HG02943 (cell line): ENCODE measurements at regions not wholly inside any gene's neighbourhood (a gene's known extent, or its start where the extent isn't known, plus 50 kb on each side); places are given as distances from the start of the nearest gene placed in this dataset.

Experiments used
- ATAC-seq: cut with Tn5 transposase; IDR thresholded peaks from one replicate; pipeline ENCODE4 v1.9.1; 2021; ENCODE audit warnings: mild to moderate bottlenecking, low read depth, moderate library complexity; ENCODE audit not compliant: unreplicated experiment

DNA sequence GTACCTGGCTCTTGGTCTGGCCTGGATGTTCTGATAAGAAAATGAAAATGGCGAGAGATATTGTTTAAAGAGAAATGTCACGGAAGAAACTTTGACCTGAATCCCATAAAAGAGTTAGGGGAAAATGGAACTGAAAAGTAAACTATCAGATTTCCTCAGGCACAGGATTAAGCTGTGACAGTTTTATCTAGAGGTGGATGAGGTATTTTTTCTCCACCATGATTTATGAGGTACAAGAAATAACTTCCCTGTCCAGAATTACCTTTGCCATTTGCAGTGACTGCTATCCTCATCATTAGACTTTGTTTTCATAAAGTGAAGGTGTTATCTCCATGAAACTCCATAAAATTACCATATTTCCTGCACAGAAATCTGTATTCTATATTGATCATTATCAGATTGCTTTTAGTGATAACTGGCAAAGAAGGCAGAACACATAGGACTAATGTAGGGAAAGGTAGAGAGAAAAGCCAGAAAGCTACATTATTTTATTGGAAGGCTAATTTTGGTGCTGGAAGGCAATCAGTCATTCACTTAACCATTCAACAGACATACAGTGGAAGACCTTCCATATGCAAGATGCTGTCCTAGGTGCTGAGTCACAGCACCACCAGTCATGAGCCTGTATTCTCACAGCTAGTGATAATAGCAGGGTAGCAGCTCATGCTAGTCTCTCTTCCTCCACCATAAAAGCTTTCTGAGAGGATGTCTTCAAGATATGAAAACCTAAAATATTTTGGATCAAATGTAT, 427.3 kb upstream of the CITED2 start:
- ATAC-seq, result no peak

DNA sequence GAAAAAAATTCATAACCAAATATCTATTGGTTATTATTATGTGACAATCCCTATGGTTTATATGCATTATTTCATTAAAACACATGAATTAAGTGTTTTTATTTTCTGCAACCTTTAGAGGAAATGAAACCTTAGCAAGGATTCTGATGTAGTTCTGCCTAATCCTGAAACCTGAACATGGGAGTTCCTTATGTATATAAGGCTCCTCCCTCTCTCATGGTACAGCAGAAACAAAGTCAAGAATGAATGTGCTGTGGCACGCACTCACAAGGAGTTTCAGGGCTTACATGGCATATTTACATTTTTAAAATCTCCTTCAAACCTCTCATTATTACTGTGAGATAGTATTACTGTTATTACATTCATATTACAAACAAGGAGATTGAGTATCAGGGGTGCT, 426.4 kb upstream of the CITED2 start:
- peak; percentile 64 for ATAC-seq

DNA sequence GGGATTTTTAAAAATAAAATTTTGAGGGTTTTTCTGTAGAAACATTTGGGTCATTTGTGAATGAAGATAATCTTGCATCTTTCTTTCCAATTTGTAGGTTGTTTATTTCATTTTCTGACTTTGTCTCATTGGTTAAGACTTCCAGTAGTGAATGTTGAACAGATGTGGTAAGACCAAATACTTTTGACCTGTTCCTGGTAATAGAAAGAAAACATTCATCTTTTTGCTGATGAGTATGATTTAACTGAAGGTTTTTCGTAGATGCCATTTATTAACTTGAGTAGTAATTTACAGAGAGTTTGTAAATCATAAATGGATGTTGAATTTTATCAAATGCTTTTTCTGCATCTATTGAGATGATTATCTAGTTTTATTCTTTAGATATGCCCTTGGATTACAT, 416.1 kb upstream of the CITED2 start:
- ATAC-seq, result no peak

DNA sequence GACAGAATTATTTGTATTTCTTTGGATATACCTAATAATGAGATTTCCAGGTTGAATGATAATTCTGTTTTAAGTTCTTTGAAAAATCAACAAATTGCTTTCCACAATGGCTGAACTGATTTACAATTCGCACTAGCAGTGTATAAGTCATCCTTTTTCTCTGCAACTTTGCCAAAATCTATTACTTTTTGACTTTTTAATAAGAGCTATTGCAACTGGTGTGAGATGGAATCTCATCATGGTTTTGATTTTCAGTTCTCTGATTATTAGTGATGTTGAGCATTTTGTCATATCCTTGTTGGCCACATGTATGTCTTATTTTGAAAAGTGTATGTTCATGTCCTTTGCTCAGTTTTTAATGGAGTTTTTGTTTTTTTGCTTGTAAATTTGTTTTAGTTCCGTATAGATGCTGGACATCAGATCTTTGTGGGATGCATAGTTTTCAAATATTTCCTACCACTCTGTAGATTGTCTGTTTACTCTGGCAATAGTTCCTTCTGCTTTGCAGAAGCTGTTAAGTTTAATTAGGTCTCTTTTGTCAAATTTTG, 409.8 kb upstream of the CITED2 start:
- no peak for ATAC-seq

DNA sequence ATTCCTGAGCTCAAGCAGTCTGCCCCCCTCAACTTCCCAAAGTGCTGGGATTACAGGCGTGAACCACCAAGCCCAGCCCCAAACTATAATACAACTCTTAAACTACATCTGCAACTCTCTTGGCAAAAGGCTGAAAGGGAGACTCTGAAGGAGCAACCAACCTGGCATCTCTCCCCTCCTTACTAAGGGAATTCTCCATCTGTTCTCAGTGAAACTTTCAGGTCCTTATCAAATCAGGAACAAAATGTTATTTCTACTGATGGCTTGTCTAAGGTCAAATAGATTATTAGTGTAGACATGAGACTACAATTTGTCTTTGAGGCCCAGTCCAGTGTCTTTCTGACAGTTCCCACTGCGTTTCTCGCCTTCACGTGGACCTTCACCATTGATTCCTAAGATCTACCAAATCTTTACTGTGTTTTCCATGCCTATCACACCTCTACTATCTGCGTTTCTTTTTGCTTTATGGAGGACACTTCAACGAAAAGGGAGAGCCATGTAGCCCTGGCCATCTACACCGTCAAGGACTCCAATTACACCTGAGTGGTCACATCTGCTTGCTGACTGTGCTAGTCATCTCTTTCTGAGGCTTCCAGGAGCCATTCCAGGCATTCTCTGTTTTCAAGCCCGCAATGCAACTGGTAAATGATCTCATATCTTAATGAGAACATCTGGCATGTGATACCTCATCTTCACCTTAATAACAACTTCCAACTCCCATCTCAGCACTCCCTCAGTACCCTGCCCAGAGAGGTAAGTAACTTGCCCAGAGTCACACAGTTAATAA, 405.7 kb upstream of the CITED2 start:
- ATAC-seq, result no peak

DNA sequence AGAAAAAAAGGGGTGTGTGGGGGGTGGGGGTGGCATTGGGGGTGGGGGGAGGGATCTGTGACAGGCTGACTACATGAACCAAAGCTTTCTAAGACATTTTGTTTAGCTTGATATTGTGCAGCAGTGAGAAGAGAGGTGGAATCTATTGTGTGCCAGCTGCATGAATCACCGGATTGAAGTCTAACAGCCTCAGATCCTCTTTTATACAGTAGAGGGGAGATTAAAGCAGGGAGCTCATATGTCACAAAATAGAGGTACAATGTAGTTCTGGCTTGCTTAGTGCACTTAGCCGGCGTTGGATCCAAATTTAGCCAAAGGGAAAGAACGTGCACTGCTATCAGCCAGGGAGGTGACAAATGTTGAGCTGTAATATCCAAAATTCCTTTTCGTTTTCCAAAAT, 404.2 kb upstream of the CITED2 start:
- ATAC-seq, result no peak

DNA sequence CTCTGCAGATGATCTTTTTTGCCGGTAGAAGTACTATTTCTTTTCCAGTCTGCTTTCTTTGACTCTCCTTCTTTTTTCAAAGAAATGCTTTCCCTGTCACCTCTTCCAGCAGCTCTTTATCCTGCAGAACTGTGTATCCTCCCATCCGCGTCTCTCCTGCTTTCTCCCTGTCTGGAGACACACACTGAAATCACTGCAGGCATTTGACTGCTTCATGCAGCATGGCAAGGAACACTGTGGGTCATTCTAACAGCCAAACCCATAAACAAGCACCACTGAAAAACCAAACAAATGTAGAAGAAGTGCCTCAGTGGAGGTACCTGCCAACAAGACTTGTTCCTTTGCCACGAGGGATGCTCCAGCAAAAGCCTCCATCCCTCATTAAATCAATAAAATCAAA, 403.7 kb upstream of the CITED2 start:
- ATAC-seq, result no peak

DNA sequence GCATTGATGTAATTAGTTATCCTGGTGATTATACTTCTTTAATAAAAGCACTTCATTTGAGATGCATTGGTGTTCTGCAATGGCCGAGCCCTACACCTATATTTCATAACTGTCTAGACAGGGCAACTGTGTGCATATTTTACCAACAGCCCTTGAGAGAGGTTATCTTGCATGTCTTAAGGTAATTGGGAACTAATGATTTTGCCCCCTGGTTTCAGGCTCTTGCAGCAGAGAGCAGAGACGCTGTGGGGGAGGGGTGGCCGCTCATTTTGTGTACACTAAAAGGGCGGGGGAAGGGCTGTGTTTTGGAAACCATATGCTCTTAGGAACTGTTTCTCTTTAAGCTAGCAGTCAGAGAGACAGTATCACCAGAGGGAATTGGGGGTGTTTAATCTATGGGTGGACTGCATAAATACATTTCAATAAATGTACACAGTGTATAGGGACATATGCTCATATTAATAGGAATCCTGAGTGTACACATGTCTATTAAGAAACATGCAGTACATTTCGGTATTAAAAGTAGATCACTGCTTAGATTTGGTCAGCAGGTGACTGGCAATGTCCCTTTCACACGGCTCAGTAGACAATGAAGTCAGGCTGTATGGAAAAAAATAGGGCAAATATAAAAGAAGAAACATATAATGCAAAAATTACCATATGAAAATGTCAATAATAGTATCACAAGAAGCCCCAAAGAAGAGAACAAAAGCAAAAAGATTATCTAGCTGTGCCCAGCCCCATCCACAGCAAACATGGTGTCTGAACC, 402.9 kb upstream of the CITED2 start:
- no peak for ATAC-seq

DNA sequence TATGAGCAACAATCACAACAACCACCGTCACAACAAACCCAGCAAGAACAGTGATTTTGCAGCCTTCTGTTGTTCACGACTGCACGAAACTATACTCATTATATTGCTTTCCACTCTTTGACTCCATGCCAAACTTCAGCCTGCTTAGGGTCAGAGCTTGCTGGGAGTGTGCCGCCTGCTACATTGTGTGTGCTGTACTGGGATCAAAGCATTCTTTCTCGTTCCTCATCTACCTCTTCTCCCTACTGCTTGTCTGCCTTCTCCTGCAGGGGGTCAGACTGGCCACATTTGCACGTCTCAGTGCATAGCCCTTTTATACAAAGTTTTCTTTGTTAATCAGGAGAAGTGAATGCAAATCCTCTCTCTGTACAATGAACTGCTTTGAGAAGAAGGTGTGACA, 401.6 kb upstream of the CITED2 start:
- ATAC-seq, result no peak

DNA sequence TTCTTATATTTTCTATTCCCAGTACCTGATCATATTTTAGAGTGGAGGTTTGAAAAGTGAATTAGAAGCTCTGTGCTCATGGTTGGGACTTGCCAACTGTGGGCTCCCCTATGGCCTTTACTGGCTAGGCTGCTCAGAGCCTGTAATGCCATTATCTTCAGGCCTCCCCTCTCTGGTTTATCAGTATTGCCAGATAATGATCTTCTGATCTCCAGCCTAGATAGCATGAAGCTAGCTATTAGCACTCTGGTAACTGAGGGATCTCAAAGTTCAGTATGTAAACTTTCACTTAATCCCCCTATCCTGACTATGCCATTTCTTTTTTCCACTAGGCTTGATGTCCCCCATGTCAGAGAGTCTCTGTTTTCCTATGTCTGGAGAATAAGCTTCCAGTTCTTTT, 393.7 kb upstream of the CITED2 start:
- no peak for ATAC-seq

DNA sequence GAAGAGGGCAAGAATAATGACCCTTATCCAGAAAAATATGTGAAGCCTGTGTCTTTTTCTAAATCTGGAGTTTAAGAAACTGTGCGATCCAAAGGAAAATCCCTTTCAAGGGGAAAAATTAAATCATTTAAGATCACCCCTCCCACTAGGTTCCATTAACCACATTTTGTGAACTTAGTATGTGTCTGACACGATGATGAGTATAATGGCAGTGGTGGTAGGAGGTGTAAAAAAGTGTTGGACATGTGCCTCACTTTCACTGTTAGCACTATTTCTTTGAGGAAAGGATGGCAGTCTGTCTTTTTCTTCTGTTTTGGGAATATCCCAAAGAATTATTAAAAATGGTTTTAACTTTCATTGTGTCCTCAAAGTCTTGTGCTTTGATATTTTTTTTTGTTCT, 392.3 kb upstream of the CITED2 start:
- ATAC-seq, result no peak

DNA sequence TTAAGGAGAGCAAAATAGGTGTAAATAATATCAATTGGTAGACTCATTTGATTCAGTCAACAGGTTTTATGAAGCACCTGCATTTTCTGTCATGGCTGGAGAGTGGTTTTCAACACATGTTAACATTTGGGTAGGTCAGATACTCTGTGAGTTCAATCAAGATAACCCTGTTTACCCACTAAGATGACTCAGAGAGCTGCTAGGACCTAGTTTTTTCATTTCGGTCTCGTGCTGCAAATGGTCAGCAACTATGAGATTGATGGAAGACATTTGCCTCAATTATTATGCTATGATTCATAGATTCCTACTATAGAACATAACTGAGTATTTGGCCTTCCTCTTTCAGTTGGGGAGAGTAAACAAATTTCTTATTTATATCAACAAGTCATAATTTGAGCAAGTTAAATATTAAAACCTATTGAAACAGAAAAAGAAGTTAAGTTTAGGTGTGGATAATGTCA, 391.4 kb upstream of the CITED2 start:
- ATAC-seq, result no peak

DNA sequence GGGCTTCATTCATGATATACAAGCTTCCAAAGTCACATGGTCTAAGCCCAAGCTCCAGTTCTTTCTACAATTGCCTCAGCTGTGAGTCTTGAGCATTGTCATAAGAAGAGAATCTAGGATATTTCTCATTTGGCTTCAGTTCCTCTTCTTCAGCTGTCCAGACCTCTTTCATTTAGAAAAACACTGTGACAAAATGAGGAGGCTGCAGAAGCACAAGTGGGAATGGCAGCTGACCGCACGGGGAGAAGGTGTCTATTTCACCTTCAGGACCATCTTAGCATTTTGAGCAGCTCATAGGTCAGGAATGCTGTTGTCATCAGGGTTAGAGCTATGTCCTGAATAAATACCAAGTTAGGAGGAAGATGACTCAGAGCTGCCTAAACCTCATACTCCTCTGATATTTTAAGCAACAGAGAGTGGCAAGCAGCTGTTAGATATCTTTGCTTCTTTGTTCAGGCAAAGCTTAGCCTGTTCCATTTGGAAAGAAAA, 390.1 kb upstream of the CITED2 start:
- ATAC-seq, result peak; percentile 80

DNA sequence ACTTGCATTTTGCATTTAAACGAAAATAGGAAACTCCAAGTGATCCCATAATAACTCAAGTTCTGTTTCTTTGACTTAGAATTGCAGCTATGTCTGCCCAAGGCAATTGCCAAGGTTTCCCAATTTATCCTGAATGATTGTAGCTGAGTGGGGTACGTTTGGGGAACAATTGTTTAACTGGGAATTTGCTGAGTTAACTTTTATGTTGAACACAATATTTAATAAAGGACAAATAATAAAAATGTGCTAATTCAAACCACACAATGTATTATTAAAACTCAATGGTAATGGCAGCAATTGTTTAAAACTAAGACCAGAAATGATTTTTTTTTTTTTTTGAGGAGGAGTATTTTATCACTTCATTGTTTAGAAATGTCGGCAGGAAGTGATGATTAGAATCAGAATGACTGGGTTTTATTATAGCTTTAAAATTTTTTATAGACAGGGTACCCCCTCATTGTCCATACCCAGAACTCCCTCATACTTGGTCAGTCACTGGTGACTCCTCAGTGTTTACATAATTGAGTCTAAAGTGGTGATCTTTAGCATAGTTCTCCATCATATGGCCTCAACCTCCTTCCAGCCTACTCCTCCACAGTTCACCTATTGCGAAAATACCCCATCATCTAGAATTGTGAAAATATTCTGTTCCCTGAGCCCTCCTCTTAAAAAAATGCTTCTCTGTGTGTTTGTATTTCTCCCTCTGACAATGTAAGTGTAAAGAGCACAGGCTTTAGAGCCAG, 389.2 kb upstream of the CITED2 start:
- no peak for ATAC-seq

DNA sequence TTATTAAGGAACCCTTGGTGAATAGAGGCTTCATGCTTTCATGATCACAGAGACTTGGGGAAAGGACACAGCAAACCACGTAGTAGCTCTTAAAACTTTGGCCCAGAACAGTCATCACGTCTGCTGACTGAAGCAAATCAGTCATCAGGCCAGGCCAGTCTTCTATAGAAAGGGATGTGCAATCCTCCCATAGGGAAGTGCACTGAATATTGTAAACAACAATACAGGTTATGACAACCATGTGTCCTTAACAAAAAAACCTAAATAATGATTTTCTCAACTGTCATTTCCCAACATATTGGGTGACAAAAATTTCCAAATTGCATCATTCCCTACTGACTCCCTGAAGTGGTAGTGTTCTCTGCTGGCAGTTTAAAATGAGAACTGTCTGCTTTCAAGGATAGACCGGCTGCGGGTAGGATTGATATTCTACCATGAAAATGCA, 388.2 kb upstream of the CITED2 start:
- ATAC-seq, result no peak

DNA sequence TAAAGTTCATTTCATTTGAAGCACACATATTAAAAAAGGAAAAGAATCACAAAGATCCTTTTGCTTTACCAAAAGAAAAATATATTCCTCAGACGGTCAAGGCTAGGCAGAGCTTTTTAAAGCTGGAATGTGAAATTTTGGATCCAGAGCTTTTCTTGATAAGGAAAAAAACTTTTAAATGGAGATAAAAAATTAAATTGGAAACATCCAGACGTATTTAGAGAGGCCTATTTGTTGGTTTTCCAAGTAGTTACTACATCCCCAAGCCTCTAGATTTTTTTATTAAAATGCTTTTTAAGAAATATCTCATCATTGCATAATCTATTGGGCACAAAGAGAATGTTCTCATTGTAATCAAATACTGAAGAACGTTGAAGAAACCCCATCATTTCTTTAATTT, 385.7 kb upstream of the CITED2 start:
- no peak for ATAC-seq

DNA sequence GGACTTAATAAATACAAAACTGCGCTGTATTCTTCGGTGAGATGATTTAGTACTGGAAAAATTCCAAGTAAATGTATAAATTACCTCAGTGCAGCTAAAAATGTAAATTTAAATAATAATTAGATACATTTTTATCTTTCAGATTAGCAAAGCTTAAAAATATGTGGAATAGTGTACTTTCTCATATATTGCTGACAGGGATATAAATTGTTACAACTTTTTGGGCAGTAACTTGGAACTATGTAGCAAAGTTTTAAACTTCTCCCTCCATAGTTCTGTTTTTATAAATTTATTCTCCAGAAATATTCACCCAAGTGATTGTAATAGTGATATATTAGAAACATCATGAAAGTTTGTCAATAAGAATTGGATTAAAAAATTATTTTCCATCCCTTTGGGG, 384.6 kb upstream of the CITED2 start:
- ATAC-seq, result no peak

DNA sequence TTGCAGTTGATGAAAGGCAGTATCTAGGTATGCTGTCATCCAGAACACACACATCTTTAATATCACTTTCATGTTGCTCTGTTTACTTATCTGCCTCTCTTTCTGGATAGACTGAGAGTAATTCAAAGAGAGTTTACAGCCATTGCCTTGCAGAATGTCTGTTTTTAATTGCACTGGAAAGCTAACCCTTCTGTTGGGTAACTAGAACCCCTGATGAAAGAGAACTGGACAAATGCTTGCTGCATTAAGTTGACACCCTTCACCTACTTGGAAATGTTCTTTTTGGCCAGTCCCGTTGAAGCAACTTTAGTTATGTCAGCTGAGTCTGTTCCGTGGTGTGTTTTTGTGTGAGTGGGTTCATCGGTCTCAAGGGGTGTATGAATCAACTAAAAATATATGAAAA, 383.8 kb upstream of the CITED2 start:
- no peak for ATAC-seq

DNA sequence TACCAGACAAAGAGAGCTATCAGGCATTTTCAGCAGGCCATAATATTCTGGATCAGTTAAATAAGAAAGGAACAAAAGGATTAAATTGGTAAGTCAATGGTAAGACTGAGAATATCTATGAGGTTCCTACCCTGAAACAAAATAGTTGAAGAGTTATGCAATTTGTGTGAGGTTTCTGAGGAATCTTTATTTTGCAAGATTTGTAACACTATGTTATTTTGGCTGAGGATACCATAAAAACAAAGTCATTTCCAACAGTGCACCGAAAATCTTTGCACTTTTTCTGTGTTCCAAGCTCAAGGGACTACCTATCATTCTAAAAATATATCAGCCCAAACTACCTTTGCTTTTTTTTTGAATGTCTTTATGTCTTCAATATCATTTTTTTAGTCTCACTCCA, 383.3 kb upstream of the CITED2 start:
- no peak for ATAC-seq

DNA sequence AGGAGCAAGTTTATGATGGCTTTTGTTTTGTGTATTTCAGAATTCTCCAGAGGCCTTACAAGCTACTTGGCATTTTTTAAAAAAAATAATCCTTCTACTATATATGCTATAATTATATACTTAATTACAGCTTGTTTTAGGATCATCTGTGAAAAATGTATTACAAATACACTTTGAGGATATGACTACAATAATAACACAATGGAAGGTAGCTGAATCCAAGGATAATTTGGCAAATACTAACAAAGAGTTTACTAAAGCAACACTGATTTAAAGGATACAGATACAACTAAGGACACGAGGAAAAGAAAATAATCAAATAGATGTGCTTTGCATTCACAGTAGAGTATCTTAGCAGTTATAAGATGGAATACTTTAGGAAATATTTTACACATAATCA, 381.9 kb upstream of the CITED2 start:
- no peak for ATAC-seq
